ENCODE measurements at regions not wholly inside any gene's neighbourhood (a gene's known extent, or its start where the extent isn't known, plus 50 kb on each side); places are given as distances from the start of the nearest gene placed in this dataset.
"Not testable (repeated sequence)": the region's sequence is repeated elsewhere in the genome, so short reads cannot be mapped to it uniquely, and the experiment has no call there.

GRCh38 chr3:194910414-194910984 lies 224.8 kb downstream of the FAM43A start:
- DNase-seq (ENCODE audit: low read depth in 1 of 2, low spot score in 1 of 2) (no peak), FAIRE-seq (no peak), ATAC-seq (no peak)
- CTCF ChIA-PET = interaction anchor here (0.6 to 1.6 kb wide), 2 partner anchors 30 to 96 kb away, joined by 3 to 4 read pairs; no protein-coding TSS in a partner anchor
- TF ChIP-seq TP53 (CRISPR knock-in tag; IDR thresholded peaks at IDR 0.05) = no peak
- TF ChIP-seq MAFK (IDR thresholded peaks at IDR 0.05; ENCODE audit: partially characterized antibody) = no peak
- no peak for TF ChIP-seq REST (IDR thresholded peaks at IDR 0.05)
- no peak for TF ChIP-seq ATOH8 (CRISPR knock-in tag; IDR thresholded peaks at IDR 0.05; ENCODE audit: low read depth)
- no peak for TF ChIP-seq HDAC2 (IDR thresholded peaks at IDR 0.05)
- TF ChIP-seq NR3C1 (IDR thresholded peaks at IDR 0.05) = no peak
- POLR2A ChIA-PET = no interaction called here
- Histone ChIP-seq H3K4me2 (no peak overlapping the region), H3K4me1 (no peaks in the 10 kb centered on the region), H3K27ac (no peak overlapping the region), H3K4me3 (no peak overlapping the region), H3K9me3 (no peaks in the 10 kb centered on the region)
- 55% methylated on average over 7 of the region's 7 CpGs for WGBS (ENCODE audit: missing lambda C conversion rate)

GRCh38 chr3:194913316-194913715 lies 227.6 kb downstream of the FAM43A start:
- WGBS (ENCODE audit: missing lambda C conversion rate) = 47% methylated on average over 5 of the region's 5 CpGs
- no peak for TF ChIP-seq JUNB (IDR thresholded peaks at IDR 0.05)
- TF ChIP-seq FOSB (CRISPR knock-in tag; IDR thresholded peaks at IDR 0.05) = no peak
- TF ChIP-seq ELK1 (IDR thresholded peaks at IDR 0.05; ENCODE audit: low read depth, low read length) = no peak
- TF ChIP-seq HMGXB4 (CRISPR knock-in tag; IDR thresholded peaks at IDR 0.05; ENCODE audit: borderline replicate concordance) = no peak
- no peak for TF ChIP-seq TP53 (CRISPR knock-in tag; IDR thresholded peaks at IDR 0.05)
- TF ChIP-seq HOXB5 (CRISPR knock-in tag; IDR thresholded peaks at IDR 0.05) = no peak
- TF ChIP-seq EP300 (IDR thresholded peaks at IDR 0.05) = no peak
- TF ChIP-seq MAX (IDR thresholded peaks at IDR 0.05) = no peak
- TF ChIP-seq NPAS2 (CRISPR knock-in tag; IDR thresholded peaks at IDR 0.05; ENCODE audit: borderline replicate concordance) = no peak
- TF ChIP-seq CTCF (IDR thresholded peaks at IDR 0.05) = no peak
- no peak for TF ChIP-seq CBX8 (IDR thresholded peaks at IDR 0.05)
- TF ChIP-seq BHLHE40 (IDR thresholded peaks at IDR 0.05; ENCODE audit: low read depth, low read length) = no peak
- no peak for TF ChIP-seq RFX5 (IDR thresholded peaks at IDR 0.05)
- TF ChIP-seq EHMT2 (IDR thresholded peaks at IDR 0.05; ENCODE audit: low read depth) = no peak
- no peak for TF ChIP-seq ZFP36 (IDR thresholded peaks at IDR 0.05; ENCODE audit: borderline replicate concordance, partially characterized antibody)
- no peak for TF ChIP-seq E2F6 (IDR thresholded peaks at IDR 0.05; ENCODE audit: borderline replicate concordance, low read depth)
- DNase-seq (ENCODE audit: low read depth in 1 of 2, low spot score in 1 of 2) = no peak
- no peaks in the 10 kb centered on the region for H3K4me1 ChIP-seq
- POLR2A ChIA-PET = no interaction called here
- H3K9me3 ChIP-seq = no peaks in the 10 kb centered on the region
- CTCF ChIA-PET = interaction anchor here (1.2 kb wide), 1 partner anchor 14 kb away, joined by 4 read pairs; no protein-coding TSS in a partner anchor
- H3K4me2 ChIP-seq = no peak overlapping the region
- ATAC-seq = no peak
- H3K27ac ChIP-seq = no peak overlapping the region
- H3K4me3 ChIP-seq = no peak overlapping the region
- no peak for FAIRE-seq

GRCh38 chr3:194924889-194925288 lies 239.2 kb downstream of the FAM43A start:
- H3K9me3 ChIP-seq; H3K4me3 ChIP-seq; H3K4me2 ChIP-seq; H3K4me1 ChIP-seq; POLR2A ChIA-PET; CTCF ChIA-PET; H3K27ac ChIP-seq; FAIRE-seq; DNase-seq (ENCODE audit: low read depth in 1 of 2, low spot score in 1 of 2); ATAC-seq: not testable (repeated sequence)
- WGBS (ENCODE audit: missing lambda C conversion rate) = 53% methylated on average over 5 of the region's 5 CpGs

Measured in A549 (cell line).